HCT116 (cell line): ENCODE measurements at regions not wholly inside any gene's neighbourhood (a gene's known extent, or its start where the extent isn't known, plus 50 kb on each side); places are given as distances from the start of the nearest gene placed in this dataset.

Experiments used
- EZH2 ChIP-seq: fragments of 200-600 bp; sonication (generic); IDR thresholded peaks from 2 replicates; pipeline ENCODE4 v1.6.1; 2017; ENCODE audit warnings: antibody characterized with exemption, mixed run types
- JUND ChIP-seq: IDR thresholded peaks from 2 replicates; pipeline ENCODE4 v1.6.1; 2012
- RAD21 ChIP-seq: IDR thresholded peaks from 2 replicates; pipeline ENCODE4 v1.6.1; 2012; ENCODE audit warnings: low read depth, mild to moderate bottlenecking
- TCF7L2 ChIP-seq: IDR thresholded peaks from 2 replicates; pipeline ENCODE4 v1.7.0; 2011; ENCODE audit warnings: borderline replicate concordance, inconsistent platforms; ENCODE audit not compliant: insufficient read depth, insufficient read length; ENCODE audit errors: extremely low read depth
- ZFX ChIP-seq: fragments of 450-650 bp; IDR thresholded peaks from 2 replicates; pipeline ENCODE4 v1.6.1; 2017
- ZNF274 ChIP-seq: fragments of 200-500 bp; sonication (Bioruptor generic); IDR thresholded peaks from 2 replicates; pipeline ENCODE4 v1.6.1; 2014; ENCODE audit warnings: mild to moderate bottlenecking, low read depth, low read length, inconsistent platforms
- TF ChIP-seq, protein P1 (sequence below), 3 experiments: fragments of 200-600 bp in 1 of 3; sonication (generic) in 1 of 3; IDR thresholded peaks in 2 of 3; conservative IDR thresholded peaks in 1 of 3; 2 replicates each; pipeline ENCODE4 v1.5.1; 2012 to 2017; ENCODE audit warnings: low read depth in 2 of 3, low read length in 2 of 3, antibody characterized with exemption in 1 of 3, borderline replicate concordance in 1 of 3, control low read depth in 1 of 3, mild to moderate bottlenecking in 1 of 3, mixed read lengths in 1 of 3, mixed run types in 1 of 3, moderate library complexity in 1 of 3; ENCODE audit not compliant: insufficient read depth in 1 of 3
- TF ChIP-seq, protein P2 (sequence below): IDR thresholded peaks from 2 replicates; pipeline ENCODE4 v1.6.1; 2011; ENCODE audit warnings: mild to moderate bottlenecking, low read length, moderate library complexity; ENCODE audit not compliant: insufficient replicate concordance; ENCODE audit errors: extremely low read depth
- TF ChIP-seq, protein P3 (sequence below): IDR thresholded peaks from 2 replicates; pipeline ENCODE4 v1.6.1; 2012

DNA sequence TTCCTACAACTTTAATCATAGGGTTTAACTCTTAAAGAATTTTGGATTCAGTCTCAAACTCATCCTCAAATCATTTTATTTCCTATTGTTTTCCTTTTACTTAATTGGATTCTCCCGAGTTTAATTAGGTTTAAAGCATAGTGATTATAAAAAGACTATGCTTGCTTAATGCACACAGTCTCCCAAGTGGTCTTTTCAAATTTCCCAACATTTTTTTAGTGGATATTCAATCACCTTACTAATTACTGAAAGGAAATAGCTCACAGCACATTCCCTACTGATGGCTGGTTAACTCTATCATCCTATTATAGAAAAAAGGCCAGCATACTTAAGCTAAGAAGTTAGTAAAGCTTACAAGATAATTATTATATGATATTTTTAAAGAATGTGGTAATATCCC, 170.6 kb downstream of the PRDM9 start:
- TF ChIP-seq, protein P1, sequence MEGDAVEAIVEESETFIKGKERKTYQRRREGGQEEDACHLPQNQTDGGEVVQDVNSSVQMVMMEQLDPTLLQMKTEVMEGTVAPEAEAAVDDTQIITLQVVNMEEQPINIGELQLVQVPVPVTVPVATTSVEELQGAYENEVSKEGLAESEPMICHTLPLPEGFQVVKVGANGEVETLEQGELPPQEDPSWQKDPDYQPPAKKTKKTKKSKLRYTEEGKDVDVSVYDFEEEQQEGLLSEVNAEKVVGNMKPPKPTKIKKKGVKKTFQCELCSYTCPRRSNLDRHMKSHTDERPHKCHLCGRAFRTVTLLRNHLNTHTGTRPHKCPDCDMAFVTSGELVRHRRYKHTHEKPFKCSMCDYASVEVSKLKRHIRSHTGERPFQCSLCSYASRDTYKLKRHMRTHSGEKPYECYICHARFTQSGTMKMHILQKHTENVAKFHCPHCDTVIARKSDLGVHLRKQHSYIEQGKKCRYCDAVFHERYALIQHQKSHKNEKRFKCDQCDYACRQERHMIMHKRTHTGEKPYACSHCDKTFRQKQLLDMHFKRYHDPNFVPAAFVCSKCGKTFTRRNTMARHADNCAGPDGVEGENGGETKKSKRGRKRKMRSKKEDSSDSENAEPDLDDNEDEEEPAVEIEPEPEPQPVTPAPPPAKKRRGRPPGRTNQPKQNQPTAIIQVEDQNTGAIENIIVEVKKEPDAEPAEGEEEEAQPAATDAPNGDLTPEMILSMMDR (IDR thresholded peaks at IDR 0.05 in 2 of 3, conservative IDR thresholded peaks at IDR 0.05 in 1 of 3; ENCODE audit: borderline replicate concordance in 1 of 3, insufficient read depth in 1 of 3, low read depth in 2 of 3, low read length in 2 of 3) = no peak
- no peak for TF ChIP-seq RAD21
- TF ChIP-seq JUND = no peak
- TF ChIP-seq, protein P2, sequence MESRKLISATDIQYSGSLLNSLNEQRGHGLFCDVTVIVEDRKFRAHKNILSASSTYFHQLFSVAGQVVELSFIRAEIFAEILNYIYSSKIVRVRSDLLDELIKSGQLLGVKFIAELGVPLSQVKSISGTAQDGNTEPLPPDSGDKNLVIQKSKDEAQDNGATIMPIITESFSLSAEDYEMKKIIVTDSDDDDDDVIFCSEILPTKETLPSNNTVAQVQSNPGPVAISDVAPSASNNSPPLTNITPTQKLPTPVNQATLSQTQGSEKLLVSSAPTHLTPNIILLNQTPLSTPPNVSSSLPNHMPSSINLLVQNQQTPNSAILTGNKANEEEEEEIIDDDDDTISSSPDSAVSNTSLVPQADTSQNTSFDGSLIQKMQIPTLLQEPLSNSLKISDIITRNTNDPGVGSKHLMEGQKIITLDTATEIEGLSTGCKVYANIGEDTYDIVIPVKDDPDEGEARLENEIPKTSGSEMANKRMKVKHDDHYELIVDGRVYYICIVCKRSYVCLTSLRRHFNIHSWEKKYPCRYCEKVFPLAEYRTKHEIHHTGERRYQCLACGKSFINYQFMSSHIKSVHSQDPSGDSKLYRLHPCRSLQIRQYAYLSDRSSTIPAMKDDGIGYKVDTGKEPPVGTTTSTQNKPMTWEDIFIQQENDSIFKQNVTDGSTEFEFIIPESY = no peak
- TF ChIP-seq, protein P3, sequence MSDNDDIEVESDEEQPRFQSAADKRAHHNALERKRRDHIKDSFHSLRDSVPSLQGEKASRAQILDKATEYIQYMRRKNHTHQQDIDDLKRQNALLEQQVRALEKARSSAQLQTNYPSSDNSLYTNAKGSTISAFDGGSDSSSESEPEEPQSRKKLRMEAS = no peak
- TF ChIP-seq ZFX = no peak
- no peak for TF ChIP-seq EZH2
- no peak for TF ChIP-seq TCF7L2
- TF ChIP-seq ZNF274 = no peak
